Motor neuron (in vitro differentiated cells): ENCODE measurements at regions not wholly inside any gene's neighbourhood (a gene's known extent, or its start where the extent isn't known, plus 50 kb on each side); places are given as distances from the start of the nearest gene placed in this dataset.

Source experiments
- ATAC-seq, 8 experiments: fragments of 200-7000 bp; cut with Tn5 transposase; replicated peaks in 6 of 8; 2 replicates each; pipeline ENCODE4 v1.8.0; 2021; ENCODE audit warnings: mild to moderate bottlenecking in 8 of 8, moderate library complexity in 8 of 8
- H3K27ac ChIP-seq, 2 donors: fragments of 250-450 bp; sonication (Bioruptor Pico); 2 replicates each; pipeline ENCODE4 v1.9.0; 2021; ENCODE audit warnings: antibody characterized with exemption in 2 of 2, mild to moderate bottlenecking in 2 of 2, moderate library complexity in 1 of 2
- H3K4me1 ChIP-seq, 2 donors: fragments of 250-450 bp; sonication (Bioruptor Pico); replicated peaks in 1 of 2; 2 replicates each; pipeline ENCODE4 v1.6.1; 2021; ENCODE audit warnings: antibody characterized with exemption in 2 of 2, mild to moderate bottlenecking in 2 of 2, moderate library complexity in 1 of 2
- H3K4me3 ChIP-seq, 5 donors: fragments of 250-450 bp; sonication (Bioruptor Pico); 2 replicates each; pipeline ENCODE4 v1.9.0; 2021; ENCODE audit warnings: antibody characterized with exemption in 5 of 5, mild to moderate bottlenecking in 5 of 5, moderate library complexity in 4 of 5
- WGBS, 10 experiments: fragments of 450-650 bp; shearing (Covaris generic); methylation state at CpG; one replicate each; pipeline ENCODE4 v1.0.0; 2022; 5-methylcytosine and 5-hydroxymethylcytosine counted together
- in situ Hi-C, 9 experiments: fragments of 400-800 bp; cut with MboI; loops; one replicate each; pipeline ENCODE4 v1.15.0; 2021; ENCODE audit warnings: low sequenced_read_pairs in 9 of 9, low pct_unique_long_range_greater_than_20kb in 2 of 9; ENCODE audit not compliant: unreplicated experiment in 9 of 9

GRCh38 chr18:10270151-10270571 lies 184.3 kb upstream of the APCDD1 start:
- 29 to 95% (median 82%) methylated on average over 1 to 8 of the region's 8 CpGs; no CpG with 5 or more reads in 2 of the 10 experiments for WGBS, 10 experiments
- H3K4me3 ChIP-seq: no peak overlapping the region
- in situ Hi-C loops: no loop called here
- H3K27ac ChIP-seq: no peak overlapping the region
- ATAC-seq: no peak
- peaks cover 4 to 7% of the 10 kb centered on the region in 2 donors for H3K4me1 ChIP-seq

DNA sequence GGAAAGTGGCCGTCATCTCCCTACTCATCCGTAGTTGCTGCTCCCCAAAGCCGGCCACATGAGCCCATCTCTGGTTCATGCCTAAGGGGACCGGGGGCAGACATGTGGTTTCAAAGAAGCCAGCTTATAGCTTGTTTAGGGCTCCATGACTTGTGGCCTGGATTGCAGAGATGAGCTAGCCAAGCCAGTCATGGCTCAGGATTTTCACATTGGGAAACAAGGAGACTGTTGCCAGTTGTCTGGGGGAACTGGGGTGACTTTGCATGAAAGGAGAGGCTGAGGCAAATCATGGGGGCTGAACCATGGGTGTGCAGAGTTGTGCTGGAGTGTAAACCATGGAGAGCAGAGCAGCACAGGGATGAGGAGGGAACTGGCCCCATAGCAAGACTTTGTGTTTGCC lies 183.0 kb upstream of the APCDD1 start:
- no peak overlapping the region for H3K4me3 ChIP-seq
- in situ Hi-C loops: no loop called here
- 80 to 100% (median 100%) methylated on average over 1 to 3 of the region's 4 CpGs; no CpG with 5 or more reads in 7 of the 10 experiments for WGBS, 10 experiments
- peaks cover 0 to 7% of the 10 kb centered on the region in 2 donors for H3K4me1 ChIP-seq
- H3K27ac ChIP-seq: no peak overlapping the region
- ATAC-seq: no peak

DNA sequence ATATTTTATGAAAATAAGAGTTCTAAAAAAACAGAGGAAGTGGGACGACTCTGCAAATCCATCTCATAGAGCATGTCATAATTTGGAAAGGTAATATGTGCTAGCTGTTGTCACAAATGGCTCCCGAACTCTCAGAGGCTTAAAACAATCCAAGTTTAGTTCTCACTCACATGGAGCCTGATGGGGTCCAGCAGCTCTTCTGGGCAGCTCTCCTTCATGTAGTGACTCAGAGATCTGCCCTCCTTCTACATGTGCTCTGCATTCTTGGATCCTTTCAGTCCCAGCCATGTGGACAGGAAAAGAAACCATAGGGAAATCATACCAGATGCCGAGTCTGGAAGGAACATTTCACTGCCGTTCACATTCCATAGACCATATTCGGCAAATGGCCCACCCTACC lies 180.1 kb upstream of the APCDD1 start:
- Histone ChIP-seq H3K4me3 (no peak overlapping the region), H3K4me1 (peaks cover 0 to 7% of the 10 kb centered on the region in 2 donors), H3K27ac (no peak overlapping the region)
- ATAC-seq: peak in 2 of 8 experiments; percentile 86 to 88
- WGBS, 10 experiments: 0 to 100% (median 80%) methylated on average over 1 to 5 of the region's 5 CpGs; no CpG with 5 or more reads in 1 of the 10 experiments
- in situ Hi-C loops: no loop called here

GRCh38 chr18:10275486-10275885 lies 178.9 kb upstream of the APCDD1 start:
- in situ Hi-C loops: no loop called here
- Histone ChIP-seq H3K27ac (no peak overlapping the region), H3K4me1 (no peaks in the 10 kb centered on the region), H3K4me3 (no peak overlapping the region)
- 67 to 100% (median 88%) methylated on average over 1 to 3 of the region's 3 CpGs for WGBS, 10 experiments
- no peak for ATAC-seq

GRCh38 chr18:10278265-10278664 lies 176.2 kb upstream of the APCDD1 start:
- Histone ChIP-seq H3K4me3 (no peak overlapping the region), H3K4me1 (no peaks in the 10 kb centered on the region), H3K27ac (no peak overlapping the region)
- ATAC-seq: no peak
- in situ Hi-C loops: no loop called here

DNA sequence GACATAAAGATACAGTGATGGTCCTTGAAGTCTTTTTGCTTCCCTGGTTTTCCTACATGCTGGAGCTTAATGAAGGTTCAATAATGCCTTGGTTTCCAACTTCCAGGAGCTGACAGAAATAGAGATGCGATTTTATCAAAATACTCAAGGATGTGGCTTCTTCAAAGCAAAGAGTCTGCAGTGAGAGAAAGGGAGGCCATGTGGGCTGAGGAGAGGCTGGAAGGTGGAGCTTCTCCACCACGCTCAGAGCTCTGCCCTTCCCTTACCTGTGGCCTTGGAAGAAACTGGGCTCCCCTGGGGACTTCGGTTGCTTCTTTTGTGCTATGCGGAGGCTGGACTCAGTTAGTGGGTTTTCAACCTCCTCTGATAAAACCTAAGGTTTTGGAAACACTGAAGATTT lies 175.0 kb upstream of the APCDD1 start:
- WGBS, 10 experiments: 80 to 100% (median 89%) methylated on average over 1 to 4 of the region's 4 CpGs; no CpG with 5 or more reads in 3 of the 10 experiments
- in situ Hi-C loops: no loop called here
- no peak overlapping the region for H3K4me3 ChIP-seq
- no peak for ATAC-seq
- H3K4me1 ChIP-seq: no peaks in the 10 kb centered on the region
- H3K27ac ChIP-seq: no peak overlapping the region

DNA sequence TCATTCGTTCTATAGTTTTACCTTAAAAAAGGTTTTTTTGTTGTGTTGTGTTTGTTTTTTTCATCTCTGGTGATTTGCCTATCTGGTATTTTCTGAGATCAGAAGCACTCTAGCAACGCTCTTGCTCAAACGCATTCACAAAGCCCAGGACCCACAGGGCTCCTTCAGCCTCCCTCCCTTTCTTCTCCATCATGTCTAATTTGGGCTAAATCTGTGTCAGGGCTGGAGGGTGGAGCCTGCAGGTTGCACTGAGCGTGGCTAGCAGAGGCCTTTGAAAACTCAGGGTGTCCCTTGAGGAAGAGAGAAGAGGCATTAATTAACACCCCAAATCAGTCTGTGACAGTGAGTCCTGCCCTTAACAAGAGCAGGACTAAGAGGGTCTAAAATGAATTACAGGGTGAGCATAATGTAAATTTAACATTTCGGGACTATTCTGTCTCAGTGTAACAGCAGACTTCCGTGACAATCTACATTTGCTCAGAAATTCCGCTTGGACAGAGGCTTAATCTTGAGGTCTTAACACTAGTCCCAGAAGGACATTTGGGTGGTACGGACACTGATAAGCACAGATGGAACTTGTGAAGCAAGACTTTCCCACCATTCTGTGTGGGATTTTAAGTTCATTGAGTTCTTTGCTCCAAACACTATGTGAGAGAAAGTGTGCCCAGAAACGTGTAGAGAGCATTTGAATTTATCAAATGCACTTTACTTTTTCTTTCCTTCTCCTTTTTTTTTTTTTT lies 174.4 kb upstream of the APCDD1 start:
- 50 to 90% (median 78%) methylated on average over 1 to 8 of the region's 9 CpGs for WGBS, 10 experiments
- Histone ChIP-seq H3K4me1 (no peaks in the 10 kb centered on the region), H3K27ac (no peak overlapping the region), H3K4me3 (no peak overlapping the region)
- no peak for ATAC-seq
- in situ Hi-C loops: no loop called here

GRCh38 chr18:10284540-10285282 lies 169.7 kb upstream of the APCDD1 start:
- Histone ChIP-seq H3K27ac (no peak overlapping the region), H3K4me3 (no peak overlapping the region), H3K4me1 (peaks cover 0 to 4% of the 10 kb centered on the region in 2 donors)
- in situ Hi-C loops: no loop called here
- 58 to 100% (median 80%) methylated on average over 2 to 11 of the region's 13 CpGs; no CpG with 5 or more reads in 1 of the 10 experiments for WGBS, 10 experiments
- ATAC-seq: no peak

- WGBS, 10 experiments: 83 to 100% (median 94%) methylated on average over 2 to 3 of the region's 3 CpGs
- H3K27ac ChIP-seq: no peak overlapping the region
- H3K4me3 ChIP-seq: no peak overlapping the region
- no peak for ATAC-seq
- peaks cover 0 to 4% of the 10 kb centered on the region in 2 donors for H3K4me1 ChIP-seq
- in situ Hi-C loops: no loop called here
Measured at GRCh38 chr18:10285283-10285640, 169.2 kb upstream of the APCDD1 start.

GRCh38 chr18:10286580-10287150 lies 167.8 kb upstream of the APCDD1 start:
- Histone ChIP-seq H3K4me3 (no peak overlapping the region), H3K27ac (no peak overlapping the region), H3K4me1 (peaks cover 0 to 4% of the 10 kb centered on the region in 2 donors)
- ATAC-seq: peak in 3 of 8 experiments; percentile 82 to 94 (median 90)
- in situ Hi-C loops: no loop called here
- WGBS, 10 experiments: 0 to 100% (median 72%) methylated on average over 1 to 8 of the region's 8 CpGs; no CpG with 5 or more reads in 2 of the 10 experiments

DNA sequence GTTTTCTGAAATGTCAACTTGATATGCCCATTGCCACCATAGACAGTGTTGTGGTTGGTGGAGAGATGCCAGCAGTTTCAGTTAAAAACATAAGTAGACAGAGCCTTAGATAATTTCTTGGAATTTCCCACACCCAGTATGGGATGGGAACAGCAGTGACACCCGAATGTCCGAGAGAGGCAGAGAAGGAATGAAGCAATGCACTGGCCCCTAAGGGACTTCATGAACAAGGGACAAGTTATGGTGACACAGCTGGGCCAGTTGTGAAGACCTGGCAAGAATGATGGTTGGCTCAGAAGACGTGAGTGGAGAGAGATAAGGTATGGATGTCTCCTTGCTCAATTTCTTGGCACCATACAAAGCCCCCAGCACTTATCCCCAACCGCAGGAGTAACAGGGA lies 165.2 kb upstream of the APCDD1 start:
- Histone ChIP-seq H3K4me3 (no peak overlapping the region), H3K4me1 (peaks cover 0 to 4% of the 10 kb centered on the region in 2 donors), H3K27ac (no peak overlapping the region)
- no peak for ATAC-seq
- 40 to 100% (median 81%) methylated on average over 1 to 4 of the region's 4 CpGs; no CpG with 5 or more reads in 1 of the 10 experiments for WGBS, 10 experiments
- in situ Hi-C loops: no loop called here

DNA sequence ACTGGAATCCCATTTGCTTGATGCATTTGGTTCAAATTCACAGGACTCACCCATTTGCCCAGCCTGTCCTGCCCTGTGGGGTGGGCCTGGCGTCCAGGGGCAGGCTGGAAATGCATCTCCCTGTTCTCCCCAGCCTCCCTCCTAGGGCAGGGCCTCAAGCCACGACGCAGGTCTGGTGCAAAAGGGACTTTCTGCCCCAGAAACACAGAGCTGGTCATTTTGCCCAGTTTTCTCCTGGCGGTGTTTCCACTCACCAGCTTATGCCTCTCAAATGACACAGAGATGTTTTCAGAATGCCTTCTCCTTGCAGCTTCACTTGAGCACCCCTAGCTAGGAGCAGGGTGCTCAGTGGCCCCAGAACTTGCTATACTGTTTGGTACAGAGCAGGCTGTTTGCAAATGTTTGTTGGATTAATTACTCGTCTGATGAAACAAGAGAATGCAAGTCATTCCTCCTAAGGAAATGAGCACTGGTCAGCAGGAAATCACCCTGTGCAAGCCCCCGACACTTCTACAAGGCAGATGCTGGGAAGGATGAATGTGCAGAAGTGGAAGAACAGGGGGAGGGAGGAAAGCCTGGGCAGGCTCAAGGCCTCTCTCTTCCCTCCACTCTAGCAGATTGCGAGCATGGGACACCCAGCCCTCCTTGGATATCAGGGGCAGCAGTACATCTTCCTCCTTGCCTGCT lies 164.3 kb upstream of the APCDD1 start:
- Histone ChIP-seq H3K4me1 (peaks cover 0 to 4% of the 10 kb centered on the region in 2 donors), H3K27ac (no peak overlapping the region), H3K4me3 (no peak overlapping the region)
- in situ Hi-C loops: no loop called here
- peak in 3 of 8 experiments; percentile 21 to 32 (median 22) for ATAC-seq
- 60 to 100% (median 98%) methylated on average over 1 to 3 of the region's 7 CpGs; no CpG with 5 or more reads in 6 of the 10 experiments for WGBS, 10 experiments
